ENCODE measurements at regions not wholly inside any gene's neighbourhood (a gene's known extent, or its start where the extent isn't known, plus 50 kb on each side); places are given as distances from the start of the nearest gene placed in this dataset.

- TF ChIP-seq POLR2AphosphoS5 (IDR thresholded peaks at IDR 0.05; ENCODE audit: low read depth, low read length): no peak
- no peak for TF ChIP-seq POLR2A (IDR thresholded peaks at IDR 0.05; ENCODE audit: low read depth, low read length)
- TF ChIP-seq TAF1 (IDR thresholded peaks at IDR 0.05; ENCODE audit: low read depth, low read length): no peak
- TF ChIP-seq SPI1 (IDR thresholded peaks at IDR 0.05; ENCODE audit: low read depth, low read length): no peak
- TF ChIP-seq PAX5 (IDR thresholded peaks at IDR 0.05; ENCODE audit: insufficient read depth, low read length, severe bottlenecking): no peak
Observed at GRCh38 chr10:61350794-61351193, 102.4 kb downstream of the TMEM26 start.
